Neutrophil (primary cell): ENCODE measurements at regions not wholly inside any gene's neighbourhood (a gene's known extent, or its start where the extent isn't known, plus 50 kb on each side); places are given as distances from the start of the nearest gene placed in this dataset.

Experiments used
- H3K27ac ChIP-seq: fragments of 200-600 bp; sonication (generic); 2 replicates; pipeline ENCODE4 v1.5.1; 2016; ENCODE audit warnings: mild to moderate bottlenecking, moderate library complexity
- H3K27me3 ChIP-seq: fragments of 200-600 bp; sonication (generic); 2 replicates; pipeline ENCODE4 v1.6.0; 2016; ENCODE audit warnings: mild to moderate bottlenecking
- H3K36me3 ChIP-seq: fragments of 200-600 bp; sonication (generic); 2 replicates; pipeline ENCODE4 v1.5.1; 2017
- H3K4me1 ChIP-seq, 2 experiments: fragments of 200-600 bp in 1 of 2; sonication (generic) in 1 of 2; 1 replicate in 1 of 2; 2 replicates in 1 of 2; pipeline versions ENCODE4 v1.5.1 to v1.6.1; 2013 to 2016; ENCODE audit warnings: low read depth in 1 of 2, low read length in 1 of 2, mild to moderate bottlenecking in 1 of 2, moderate library complexity in 1 of 2; ENCODE audit not compliant: control insufficient read depth in 1 of 2, insufficient read depth in 1 of 2
- H3K4me3 ChIP-seq, 2 experiments: fragments of 200-600 bp in 1 of 2; sonication (generic) in 1 of 2; 1 replicate in 1 of 2; 2 replicates in 1 of 2; pipeline ENCODE4 v1.5.1; 2013 to 2016; ENCODE audit warnings: low read depth in 1 of 2, low read length in 1 of 2, mild to moderate bottlenecking in 1 of 2, moderate library complexity in 1 of 2
- H3K9me3 ChIP-seq: fragments of 200-600 bp; sonication (generic); 2 replicates; pipeline ENCODE4 v1.5.1; 2016
- TF ChIP-seq, protein P1 (sequence below): fragments of 200-600 bp; sonication (generic); IDR thresholded peaks from 2 replicates; pipeline ENCODE4 v1.5.1; 2016; ENCODE audit warnings: antibody characterized with exemption

- no peak overlapping the region for H3K4me3 ChIP-seq
- H3K27ac ChIP-seq, result no peak overlapping the region
- no peaks in the 10 kb centered on the region for H3K9me3 ChIP-seq
- H3K4me1 ChIP-seq, result peaks cover 0 to 4% of the 10 kb centered on the region in 2 experiments
- no peaks in the 10 kb centered on the region for H3K36me3 ChIP-seq
- TF ChIP-seq, protein P1, sequence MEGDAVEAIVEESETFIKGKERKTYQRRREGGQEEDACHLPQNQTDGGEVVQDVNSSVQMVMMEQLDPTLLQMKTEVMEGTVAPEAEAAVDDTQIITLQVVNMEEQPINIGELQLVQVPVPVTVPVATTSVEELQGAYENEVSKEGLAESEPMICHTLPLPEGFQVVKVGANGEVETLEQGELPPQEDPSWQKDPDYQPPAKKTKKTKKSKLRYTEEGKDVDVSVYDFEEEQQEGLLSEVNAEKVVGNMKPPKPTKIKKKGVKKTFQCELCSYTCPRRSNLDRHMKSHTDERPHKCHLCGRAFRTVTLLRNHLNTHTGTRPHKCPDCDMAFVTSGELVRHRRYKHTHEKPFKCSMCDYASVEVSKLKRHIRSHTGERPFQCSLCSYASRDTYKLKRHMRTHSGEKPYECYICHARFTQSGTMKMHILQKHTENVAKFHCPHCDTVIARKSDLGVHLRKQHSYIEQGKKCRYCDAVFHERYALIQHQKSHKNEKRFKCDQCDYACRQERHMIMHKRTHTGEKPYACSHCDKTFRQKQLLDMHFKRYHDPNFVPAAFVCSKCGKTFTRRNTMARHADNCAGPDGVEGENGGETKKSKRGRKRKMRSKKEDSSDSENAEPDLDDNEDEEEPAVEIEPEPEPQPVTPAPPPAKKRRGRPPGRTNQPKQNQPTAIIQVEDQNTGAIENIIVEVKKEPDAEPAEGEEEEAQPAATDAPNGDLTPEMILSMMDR, result no peak
- no peaks in the 10 kb centered on the region for H3K27me3 ChIP-seq
Measured at GRCh38 chr4:20085653-20086052, 166.1 kb upstream of the SLIT2 start.

DNA sequence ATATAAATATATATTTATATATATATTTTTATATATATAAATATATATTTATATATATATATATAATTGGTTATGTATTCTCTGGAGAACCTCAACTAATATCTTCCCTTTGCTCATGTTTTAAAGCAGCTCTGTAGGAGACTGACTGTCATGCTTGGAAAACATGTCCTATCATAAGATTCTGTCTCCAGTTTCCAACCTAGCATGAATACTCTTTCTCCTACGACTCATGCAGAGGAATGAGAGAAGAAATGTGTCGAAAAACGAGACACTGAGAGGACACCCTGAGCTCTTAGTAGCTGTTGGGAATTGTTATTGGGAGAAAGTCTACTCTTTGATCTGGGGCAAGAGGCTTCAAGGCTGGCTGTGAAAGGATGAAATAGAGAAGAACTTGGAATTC is 166.5 kb upstream of the SLIT2 start:
- TF ChIP-seq, protein P1, result no peak
- H3K27me3 ChIP-seq, result no peaks in the 10 kb centered on the region
- H3K27ac ChIP-seq, result no peak overlapping the region
- H3K9me3 ChIP-seq, result no peaks in the 10 kb centered on the region
- H3K36me3 ChIP-seq, result no peaks in the 10 kb centered on the region
- H3K4me3 ChIP-seq, result no peak overlapping the region
- peaks cover 0 to 4% of the 10 kb centered on the region in 2 experiments for H3K4me1 ChIP-seq

GRCh38 chr4:20084488-20084887 is 167.2 kb upstream of the SLIT2 start:
- Histone ChIP-seq H3K36me3 (no peaks in the 10 kb centered on the region), H3K9me3 (no peaks in the 10 kb centered on the region), H3K27ac (no peak overlapping the region), H3K4me1 (peaks cover 0 to 4% of the 10 kb centered on the region in 2 experiments), H3K27me3 (no peaks in the 10 kb centered on the region), H3K4me3 (no peak overlapping the region)
- TF ChIP-seq, protein P1, result no peak

GRCh38 chr4:20078644-20079043 is 173.1 kb upstream of the SLIT2 start:
- no peak overlapping the region for H3K4me3 ChIP-seq
- H3K9me3 ChIP-seq, result no peaks in the 10 kb centered on the region
- H3K27ac ChIP-seq, result no peak overlapping the region
- H3K4me1 ChIP-seq, result no peaks in the 10 kb centered on the region
- TF ChIP-seq, protein P1, result no peak
- no peaks in the 10 kb centered on the region for H3K36me3 ChIP-seq
- H3K27me3 ChIP-seq, result no peaks in the 10 kb centered on the region

DNA sequence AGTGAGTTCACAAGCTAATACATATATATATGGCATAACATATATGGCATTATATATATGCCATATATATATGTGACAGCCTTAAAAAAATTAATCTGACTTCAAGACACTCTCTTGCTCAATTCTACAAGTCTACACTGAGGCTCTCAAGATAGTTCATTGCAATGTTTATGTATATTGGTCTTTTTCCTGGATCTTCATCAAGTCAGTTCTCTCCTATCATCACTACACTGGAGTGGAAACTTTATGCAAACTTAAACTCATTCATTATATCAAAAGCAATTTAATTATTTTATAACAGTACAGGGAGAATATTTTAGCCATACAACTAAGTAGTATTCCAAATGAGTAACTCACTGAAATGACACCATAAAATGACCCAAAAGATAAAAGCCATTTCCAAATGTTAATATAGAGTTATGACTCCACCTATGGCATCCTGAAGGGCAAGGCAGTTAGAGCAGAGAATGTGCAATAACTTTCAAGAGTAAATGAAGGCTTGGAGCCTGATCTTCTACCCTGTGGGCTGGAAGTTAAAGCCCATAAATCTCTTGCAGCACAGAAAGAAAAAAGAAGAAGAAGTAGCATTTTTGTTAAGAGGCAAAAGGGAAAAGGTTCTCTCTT is 176.3 kb upstream of the SLIT2 start:
- TF ChIP-seq, protein P1, result no peak
- H3K27ac ChIP-seq, result no peak overlapping the region
- H3K4me3 ChIP-seq, result no peak overlapping the region
- H3K27me3 ChIP-seq, result no peaks in the 10 kb centered on the region
- H3K36me3 ChIP-seq, result no peaks in the 10 kb centered on the region
- no peaks in the 10 kb centered on the region for H3K9me3 ChIP-seq
- no peaks in the 10 kb centered on the region for H3K4me1 ChIP-seq
